ENCODE measurements at regions not wholly inside any gene's neighbourhood (a gene's known extent, or its start where the extent isn't known, plus 50 kb on each side); places are given as distances from the start of the nearest gene placed in this dataset.

DNA sequence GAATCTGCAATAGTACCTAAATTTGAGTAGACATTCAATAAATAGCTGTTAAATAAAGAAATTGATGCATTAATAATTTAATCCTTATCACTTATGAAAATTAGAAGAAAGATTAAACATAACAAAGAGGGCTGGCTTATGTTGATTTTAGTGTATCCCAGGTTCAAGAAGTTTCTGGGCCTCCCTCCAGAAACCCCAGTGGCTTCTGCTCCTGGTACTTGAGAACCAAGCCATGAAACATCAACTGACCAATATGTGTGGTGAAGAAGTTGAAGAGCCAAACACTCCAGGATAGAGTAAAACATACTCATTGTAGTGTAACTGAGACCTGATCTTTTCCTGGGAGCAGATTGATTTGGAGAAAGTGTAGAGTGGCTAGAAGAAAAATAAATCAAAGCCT is 1465.7 kb upstream of the PIK3C3 start:
- DNase-seq = no peak

DNA sequence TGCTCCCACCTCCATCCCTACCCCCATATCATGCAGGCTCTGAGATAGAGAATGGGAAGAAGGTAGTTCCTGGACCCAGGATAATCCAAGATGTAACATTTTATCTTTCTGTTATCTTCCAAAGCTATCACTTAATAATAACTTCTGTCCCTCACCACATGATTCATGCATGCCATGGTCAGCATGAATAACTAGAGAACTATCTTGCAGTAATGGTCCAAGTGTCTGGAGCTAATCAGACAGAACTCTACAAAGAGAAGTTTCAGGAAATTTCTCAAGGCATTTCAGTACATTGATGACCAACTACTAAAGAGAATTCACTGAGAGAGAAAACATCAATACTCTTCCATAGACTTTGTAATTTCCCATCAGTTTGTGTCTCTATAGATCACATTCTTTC is 1469.7 kb upstream of the PIK3C3 start:
- no peak for DNase-seq

- DNase-seq = no peak
These were observed 1481.6 kb upstream of the PIK3C3 start for GRCh38 chr18:40473221-40474029.

- DNase-seq = no peak
These were observed 1484.3 kb upstream of the PIK3C3 start for GRCh38 chr18:40470723-40471122.

DNA sequence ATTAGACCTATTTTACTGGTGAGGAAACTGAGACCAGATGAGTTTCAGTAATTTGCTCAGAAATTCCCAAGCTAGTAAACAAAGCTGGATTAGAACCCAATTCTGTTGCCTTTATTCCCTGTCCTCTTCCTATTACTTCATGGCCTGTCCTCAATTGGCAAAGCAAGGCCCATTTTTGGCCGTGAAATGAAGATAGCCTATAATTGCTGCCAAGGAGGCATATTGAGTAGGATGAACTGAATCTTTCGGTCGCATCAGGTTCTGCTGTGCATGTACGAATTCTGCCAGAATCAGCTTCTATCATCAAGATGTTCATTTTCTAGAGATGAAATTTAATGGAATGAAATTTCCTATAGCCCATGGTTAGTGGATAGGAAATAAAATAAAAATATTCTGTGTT is 1485.2 kb upstream of the PIK3C3 start:
- DNase-seq = no peak

DNA sequence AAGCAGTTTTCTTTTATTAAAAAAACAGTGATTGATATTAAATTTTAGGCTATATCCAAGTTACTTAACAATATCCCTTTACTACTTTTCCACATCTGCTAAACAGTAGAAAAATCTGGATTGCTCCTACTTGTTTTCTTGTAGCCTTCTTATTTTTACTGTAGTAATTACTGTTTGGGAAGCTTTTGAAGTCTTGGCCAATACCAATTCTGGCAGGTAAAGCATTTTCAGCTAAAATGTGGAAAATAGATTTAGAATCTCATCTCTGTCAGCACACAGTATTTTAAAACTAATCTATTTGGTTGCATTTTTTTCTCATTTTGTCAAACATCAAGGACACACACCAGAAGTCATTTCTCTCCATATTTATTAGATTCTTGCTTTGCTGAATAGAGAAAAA is 1485.7 kb upstream of the PIK3C3 start:
- no peak for DNase-seq

DNA sequence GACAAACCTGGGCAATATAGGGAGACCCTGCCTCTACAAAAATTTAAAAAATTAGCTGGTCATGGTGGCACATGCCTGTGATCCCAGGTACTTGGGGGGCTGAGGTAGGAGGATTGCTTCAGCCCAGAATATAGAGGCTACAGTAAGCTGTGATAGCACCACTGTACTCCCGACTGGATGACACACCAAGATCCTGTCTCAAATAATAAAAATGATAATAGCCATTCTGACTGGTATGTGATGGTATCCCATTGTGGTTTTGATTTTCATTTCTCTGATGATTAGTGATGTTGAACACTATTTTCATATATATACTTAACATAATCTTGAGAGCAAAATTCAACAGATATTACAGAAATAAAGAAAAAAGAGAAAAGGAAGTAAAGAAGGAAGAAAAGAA is 1491.0 kb upstream of the PIK3C3 start:
- no peak for DNase-seq

DNA sequence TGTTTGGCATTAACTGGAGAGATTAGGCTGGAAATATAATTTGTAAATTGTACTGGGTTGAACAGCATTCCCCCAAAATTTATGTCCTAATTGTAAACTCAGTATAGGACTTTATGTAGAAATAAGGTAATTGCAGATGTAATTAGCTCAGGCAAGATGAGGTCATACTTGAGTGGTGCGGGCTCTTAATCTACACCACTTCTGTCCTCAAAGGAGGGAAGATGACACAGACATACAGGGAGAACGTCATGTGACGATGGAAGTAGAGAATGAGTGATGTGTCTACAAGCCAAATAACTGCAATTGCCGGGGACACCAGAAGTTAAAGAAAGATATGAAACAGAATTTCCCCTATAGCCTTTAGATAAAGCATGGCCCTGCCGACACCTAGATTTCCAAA is 1501.1 kb upstream of the PIK3C3 start:
- DNase-seq = no peak

DNA sequence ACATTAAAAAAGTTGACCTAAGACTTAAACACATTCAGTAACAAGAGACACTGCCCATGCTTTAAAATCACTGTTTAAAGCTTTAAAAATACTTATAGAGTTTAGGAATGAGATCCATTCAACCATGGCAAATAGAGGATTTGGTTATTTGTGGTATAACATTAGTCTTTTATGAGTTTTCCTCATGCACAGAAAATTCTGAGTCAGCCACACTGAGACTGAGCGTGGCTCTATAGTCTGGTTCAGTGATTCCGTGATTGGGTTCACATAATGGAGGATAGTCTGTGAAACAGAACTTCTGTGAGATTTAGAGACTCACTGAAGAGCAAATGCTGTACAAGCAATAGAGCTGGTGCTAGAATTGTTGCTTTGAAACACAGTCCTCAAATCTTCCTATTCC is 1502.4 kb upstream of the PIK3C3 start:
- no peak for DNase-seq

DNA sequence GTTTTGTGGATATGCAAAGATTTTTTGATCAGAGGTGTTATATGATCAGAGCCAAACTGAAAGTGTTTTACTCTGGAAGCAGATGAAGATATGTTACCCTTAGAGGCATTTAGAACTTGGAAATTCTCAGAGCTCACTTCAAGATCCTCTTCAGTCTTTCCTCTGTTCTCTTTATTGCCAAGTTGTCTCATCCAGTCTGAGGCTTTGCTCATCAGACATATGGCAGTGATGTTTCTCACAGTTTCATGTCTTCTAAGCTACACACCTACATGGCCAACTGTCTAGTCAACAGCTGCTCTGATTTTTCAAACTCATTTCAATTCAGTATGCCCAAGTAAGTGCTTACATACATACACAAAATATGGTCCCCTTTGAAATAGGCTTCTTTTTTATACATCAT is 1504.3 kb upstream of the PIK3C3 start:
- no peak for DNase-seq

GRCh38 chr18:40447820-40448219 is 1507.2 kb upstream of the PIK3C3 start:
- DNase-seq = no peak

DNA sequence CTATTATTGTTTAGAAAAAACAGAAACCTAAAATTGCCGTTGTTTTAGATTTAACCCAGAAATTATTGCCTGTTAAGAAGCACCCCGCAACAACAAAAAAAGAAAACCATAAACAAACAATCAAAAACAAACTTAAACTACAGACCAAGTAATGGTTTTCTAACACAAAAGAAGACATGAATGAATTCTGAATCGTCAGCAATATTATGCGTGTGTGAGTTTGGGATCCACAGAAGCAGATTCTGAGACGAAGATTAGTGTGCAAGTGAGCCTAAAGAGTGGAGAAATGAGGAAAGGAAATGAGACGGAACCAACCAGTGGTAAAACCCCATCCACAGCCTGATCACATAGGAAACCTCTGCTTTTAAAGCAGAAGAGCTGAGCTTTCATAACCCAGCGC is 1514.9 kb upstream of the PIK3C3 start:
- no peak for DNase-seq

- no peak for DNase-seq
These were observed 1517.5 kb upstream of the PIK3C3 start for GRCh38 chr18:40437517-40437916.

GRCh38 chr18:40431071-40431985 is 1523.7 kb upstream of the PIK3C3 start:
- no peak for DNase-seq

DNA sequence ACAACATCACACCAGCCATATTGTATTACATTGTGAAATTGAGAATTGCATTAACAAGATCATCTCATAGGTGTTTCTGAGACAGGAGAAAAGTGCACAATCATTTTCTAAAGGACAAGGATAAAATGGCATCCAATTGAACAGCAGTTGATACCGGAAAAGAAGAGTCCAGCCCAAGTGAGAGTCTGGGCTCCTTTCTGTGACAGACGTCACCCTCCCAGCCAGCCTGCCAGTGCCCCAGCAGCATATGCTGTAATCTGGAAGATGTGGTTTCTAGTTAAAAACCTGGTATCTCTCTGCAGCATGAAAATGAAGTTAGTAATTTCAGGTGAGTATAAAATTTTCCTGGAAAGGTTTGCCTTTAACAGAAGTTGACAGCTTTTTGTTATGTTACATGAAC is 1531.7 kb upstream of the PIK3C3 start:
- no peak for DNase-seq

DNA sequence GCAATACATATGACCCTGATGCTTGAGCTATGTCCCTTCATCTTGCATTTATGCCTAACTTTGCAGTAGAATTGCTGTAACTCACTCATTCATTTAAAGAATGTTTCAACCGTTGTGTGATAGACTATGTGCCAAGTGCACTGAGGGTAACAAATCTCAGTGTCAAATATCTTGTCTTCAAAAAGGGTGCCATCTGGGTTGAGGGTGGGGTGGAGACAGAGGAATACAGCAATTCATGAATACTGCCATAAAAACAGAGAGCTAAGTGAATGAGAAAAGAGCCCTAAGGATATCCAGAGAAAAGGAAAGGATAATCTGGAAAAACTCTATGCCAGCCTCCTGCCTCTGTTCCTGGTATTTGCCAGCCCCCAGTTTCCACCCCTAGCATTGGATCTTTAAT is 1534.4 kb upstream of the PIK3C3 start:
- DNase-seq = no peak

DNA sequence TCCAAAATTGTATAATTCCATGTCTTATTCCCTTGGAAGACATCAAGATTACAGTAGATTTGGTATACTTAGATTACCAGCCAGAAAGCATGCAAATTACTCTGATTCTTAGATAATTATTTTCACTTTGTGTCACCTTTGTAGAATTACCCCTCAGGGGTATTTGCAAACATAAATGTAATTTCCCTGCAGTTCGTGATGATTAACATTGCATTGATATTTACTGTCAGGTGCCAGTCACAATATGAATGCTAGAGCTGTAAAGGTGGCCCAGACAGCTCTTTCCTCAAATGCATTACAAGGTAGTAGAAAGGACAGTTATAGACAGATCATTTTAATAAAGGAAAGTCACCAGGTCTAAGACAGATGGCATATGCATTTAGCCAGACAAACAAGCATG is 1537.5 kb upstream of the PIK3C3 start:
- DNase-seq = no peak

- DNase-seq = no peak
These were observed 1539.2 kb upstream of the PIK3C3 start for GRCh38 chr18:40415821-40416220.

GRCh38 chr18:40415176-40415791 is 1539.8 kb upstream of the PIK3C3 start:
- no peak for DNase-seq

DNA sequence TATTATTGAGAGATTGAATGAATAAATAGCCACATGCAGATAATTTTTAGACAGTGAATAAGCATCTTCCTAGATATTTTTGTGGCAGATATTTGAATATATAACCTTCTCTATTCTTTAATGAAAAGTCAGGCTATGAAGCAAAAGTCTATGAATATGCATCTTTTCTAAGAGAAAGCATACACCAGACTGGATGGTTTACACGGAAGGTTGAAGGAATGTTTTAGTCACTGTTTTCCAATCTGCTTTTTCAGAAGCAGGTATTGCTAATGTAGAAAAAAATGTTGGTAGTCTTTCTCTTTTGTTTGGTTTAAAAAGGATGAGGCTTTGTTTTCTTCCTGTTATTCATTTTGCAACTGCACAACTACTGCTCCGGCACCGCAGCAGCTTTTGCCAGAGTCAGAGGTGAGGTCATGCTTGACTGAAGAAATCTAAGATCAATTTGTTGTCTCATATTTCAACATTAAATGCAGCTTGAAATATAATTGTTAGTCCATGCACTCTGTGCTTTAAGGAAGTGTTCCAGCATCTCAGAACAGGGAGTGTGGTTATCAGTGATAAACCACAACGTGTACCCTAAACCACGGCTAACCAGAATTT is 1540.8 kb upstream of the PIK3C3 start:
- no peak for DNase-seq

DNA sequence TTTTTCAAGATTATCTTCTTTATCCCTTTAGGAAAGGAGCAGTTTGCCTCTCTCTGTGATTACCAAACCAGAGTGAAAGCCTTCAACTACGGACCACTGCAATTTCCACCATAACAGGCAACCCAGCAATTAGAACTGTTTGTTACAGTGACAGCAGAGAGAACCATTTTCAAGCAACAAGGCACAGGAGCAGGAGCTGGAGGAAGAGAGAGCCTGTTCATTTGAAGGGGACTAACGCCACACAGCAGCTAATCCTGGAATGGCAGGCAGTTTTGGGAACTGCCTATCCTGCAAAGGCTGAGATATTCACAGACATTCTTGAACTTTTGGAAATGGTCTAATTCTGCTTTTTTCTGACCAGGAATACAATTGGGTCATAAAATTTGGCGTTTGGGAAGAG is 1541.9 kb upstream of the PIK3C3 start:
- no peak for DNase-seq

DNA sequence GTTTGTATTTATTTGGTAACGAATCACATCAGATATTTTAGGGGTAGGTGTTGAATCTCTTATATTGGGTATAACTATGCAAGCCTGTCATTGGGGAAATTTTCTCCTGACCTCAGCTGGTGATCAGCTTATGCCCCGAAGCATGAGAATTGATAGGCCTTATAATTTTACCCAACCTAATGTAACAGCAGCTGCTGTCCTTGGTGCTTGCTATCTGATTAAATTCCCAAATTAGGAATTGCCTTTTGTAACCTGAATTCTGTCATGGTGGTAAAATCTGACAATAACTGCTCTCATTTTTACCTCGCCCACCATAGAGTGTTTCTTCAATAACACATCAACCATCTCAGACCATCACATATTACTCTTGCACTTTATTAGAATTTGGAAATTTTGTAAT is 1542.6 kb upstream of the PIK3C3 start:
- no peak for DNase-seq

- DNase-seq = no peak
These were observed 1547.1 kb upstream of the PIK3C3 start for GRCh38 chr18:40407909-40408308.
